Stimulated activated CD4-positive, alpha-beta T cell treated with anti-CD3 and anti-CD28 coated beads, Interleukin-4, amount 100 ng/mL, for 24 hours (primary cell): ENCODE measurements at regions not wholly inside any gene's neighbourhood (a gene's known extent, or its start where the extent isn't known, plus 50 kb on each side); places are given as distances from the start of the nearest gene placed in this dataset.

ENCODE experiments used
- DNase-seq: peaks from one replicate; pipeline ENCODE4 v3.0.0-alpha.2; 2020

GRCh38 chr1:24999426-24999825 lies 69.3 kb upstream of the RUNX3 start:
- DNase-seq, result no peak

GRCh38 chr1:24998563-24999245 lies 68.6 kb upstream of the RUNX3 start:
- no peak for DNase-seq

DNA sequence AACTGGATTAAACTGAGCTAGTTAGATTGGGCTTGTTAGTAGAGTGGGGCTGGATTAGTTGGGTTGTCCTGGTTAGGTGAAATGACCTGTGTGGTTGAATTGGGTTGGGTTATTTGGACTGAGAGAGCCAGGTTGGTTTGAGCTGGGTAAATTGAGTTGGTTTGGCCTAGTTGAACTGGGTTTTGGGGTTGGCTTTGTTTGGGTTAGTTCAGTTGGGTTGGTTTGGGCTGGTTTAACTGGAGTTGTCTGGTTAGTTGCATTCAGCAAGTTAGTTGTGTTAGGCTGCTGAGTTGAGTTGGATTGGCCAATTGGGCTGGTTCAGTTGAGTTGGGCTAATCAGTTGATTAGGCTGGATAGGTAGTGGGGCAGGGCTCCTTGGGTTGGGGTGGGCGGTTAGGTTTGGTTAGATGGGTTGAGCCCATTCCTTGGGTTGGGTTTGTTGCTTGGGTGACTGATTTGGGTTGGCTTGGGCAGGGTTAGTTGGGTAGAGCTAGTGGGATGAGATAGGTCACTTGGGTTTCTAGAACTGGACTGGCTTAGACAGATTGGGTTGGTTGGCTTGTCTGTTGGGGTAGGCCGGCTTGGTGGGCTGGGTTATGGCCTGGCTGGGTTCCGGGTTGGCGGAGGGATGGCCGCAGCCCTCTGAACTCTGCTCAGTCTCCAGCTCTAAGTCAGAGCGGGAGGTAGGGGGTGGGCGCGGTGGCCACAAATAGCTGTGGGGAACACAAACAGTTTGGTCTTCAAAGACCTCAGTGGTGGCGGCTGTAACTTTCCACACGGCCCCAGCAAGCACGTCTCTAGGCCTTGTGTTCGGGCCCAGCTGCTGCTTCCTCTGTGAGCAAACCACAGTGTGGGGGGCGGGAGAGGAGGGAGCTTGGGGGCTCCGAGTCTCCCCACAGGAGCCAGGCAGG lies 67.2 kb upstream of the RUNX3 start:
- DNase-seq, result no peak

DNA sequence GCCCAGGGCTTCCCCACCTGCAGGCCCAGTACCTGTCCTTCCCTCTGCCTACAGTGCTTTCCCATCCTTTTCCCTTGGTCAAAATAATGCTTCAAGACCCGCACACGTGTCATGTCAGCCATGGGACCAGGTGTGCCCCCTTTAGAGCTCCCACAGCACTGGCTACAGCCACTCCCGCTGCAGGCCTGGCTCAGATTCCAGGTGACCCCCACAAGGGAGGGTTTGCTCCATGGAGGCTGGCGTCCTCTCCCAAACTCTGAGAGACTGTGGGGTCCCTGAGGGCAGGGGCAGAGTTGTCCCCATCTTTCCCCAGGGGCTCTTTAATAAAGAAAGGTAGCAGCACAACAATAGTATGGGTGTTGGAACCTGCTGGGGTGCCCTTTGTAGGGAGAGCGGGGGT lies 66.4 kb upstream of the RUNX3 start:
- no peak for DNase-seq

DNA sequence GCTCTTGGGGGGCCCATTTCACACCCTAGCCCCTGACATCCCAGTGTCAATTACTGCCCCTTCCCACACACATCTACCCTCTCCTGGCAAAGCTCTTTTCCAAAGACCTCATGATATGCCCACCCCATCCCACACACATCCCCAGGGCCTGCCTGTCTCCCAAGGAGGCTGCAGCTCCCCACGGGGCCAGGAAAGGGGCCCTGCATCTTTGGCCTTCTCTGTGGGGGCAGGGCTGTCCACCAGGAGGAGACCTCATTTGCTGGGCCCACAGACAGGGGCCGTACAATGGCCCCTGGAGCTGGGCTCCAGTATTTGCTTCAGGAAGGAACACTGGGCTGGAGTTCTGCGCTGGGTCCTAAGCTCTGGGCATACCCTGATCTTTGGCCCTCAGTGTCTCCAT lies 65.6 kb upstream of the RUNX3 start:
- no peak for DNase-seq

GRCh38 chr1:24995140-24995539 lies 65.1 kb upstream of the RUNX3 start:
- DNase-seq, result no peak

DNA sequence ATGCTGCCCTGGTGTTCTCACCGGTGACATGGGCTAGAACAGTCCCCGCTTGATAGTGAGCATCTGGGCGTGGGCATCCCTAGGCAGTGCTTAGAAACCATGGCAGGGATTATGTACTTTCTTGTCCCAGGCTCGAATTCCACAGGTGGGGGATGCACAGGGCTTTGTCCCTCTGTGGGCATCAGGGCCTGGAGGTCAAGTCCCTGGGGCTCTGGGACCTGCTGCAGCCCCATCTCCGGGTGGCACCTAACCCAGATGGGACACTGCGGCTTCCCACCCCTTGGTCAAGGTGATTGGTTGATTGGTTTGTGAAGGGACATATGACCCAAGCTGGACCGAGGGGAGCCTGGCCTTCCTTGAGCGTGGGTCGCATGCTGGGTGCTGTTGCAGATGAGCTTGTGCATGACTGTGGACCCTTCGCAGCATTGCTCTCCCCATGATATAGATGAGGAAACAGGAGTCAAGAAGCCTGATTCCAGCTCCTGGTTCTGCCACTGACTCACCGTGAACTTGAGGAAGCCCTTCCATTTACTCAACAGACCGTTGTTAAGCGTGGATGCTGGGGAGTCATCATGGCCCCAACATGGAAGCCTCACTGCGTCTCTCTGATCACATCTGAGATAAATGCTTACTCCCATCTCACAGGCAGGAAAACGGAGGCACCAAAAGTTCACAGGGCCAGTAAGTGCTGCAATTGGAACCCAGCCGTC lies 64.0 kb upstream of the RUNX3 start:
- DNase-seq, result no peak

DNA sequence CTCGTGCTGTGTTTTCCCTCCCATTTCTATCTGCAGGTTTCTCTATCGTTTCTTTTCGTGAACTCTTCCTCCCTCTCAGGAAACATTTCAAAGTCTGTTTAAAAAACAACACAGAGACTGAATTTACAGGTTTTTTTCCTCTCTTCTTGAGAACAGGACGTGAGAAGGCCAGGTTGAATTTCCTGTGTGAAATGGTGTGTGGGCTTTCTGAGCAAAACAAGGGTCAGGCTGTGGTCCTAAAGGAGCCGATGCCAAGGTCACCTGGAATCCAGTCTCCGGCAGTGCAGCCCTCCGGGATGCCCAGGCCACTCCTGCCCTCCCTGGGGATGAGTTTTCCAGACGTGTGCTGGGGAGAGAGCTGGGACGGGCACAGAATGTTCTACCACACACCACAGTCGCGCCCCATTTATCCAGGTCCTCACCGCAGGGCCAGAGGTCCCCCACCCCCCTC lies 62.7 kb upstream of the RUNX3 start:
- DNase-seq, result no peak

DNA sequence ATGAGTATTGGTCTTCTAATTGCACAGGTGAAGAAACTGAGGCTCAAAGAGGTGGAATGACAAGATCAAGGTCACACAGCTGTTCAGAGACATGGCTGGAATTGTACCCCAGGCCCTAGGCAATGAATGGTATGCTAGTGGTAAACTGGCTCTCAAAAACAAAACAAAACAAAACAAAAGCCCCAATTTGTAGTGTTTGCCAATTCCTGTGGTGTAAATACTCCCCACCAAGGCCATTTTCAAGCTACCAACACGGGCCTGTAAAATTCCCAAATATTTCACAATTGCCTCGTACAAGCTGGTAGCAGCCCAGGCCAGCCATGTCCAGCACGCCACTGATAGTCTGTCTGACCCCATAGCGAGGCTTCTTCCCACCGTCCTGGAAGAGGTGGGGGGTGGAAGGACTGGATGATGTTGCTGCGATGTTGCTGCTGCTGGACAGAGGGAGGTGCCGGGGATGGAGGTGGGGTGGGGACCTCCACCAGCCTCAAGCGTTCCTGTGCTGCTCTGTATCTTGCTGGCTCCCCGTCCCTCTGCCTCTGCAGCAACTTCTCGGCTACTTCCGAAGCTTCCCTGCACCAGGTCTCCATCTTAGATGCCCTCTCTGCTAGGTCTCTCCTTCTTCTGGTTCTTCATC lies 62.2 kb upstream of the RUNX3 start:
- DNase-seq, result no peak

DNA sequence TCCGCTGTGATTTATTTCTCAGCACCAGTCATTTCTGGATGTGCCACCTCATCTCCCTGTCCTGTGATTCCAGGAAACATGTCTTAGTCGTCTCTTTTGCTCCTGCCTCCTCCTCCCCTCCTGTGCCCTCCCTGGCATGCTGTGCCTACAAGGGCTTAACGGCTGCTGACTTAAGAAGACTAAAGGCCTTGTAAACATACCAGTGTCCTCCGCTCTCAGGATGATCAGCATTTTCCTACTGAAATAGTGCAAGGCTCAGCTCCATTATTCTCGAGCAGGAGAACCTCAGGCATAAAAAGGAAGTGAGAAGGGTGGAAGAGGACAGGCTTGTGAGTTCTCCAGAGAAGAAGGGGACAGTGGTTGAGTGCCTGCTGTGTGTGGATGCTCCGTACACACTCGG lies 61.6 kb upstream of the RUNX3 start:
- DNase-seq, result peak; percentile 28

GRCh38 chr1:24990779-24991641 lies 60.9 kb upstream of the RUNX3 start:
- no peak for DNase-seq

DNA sequence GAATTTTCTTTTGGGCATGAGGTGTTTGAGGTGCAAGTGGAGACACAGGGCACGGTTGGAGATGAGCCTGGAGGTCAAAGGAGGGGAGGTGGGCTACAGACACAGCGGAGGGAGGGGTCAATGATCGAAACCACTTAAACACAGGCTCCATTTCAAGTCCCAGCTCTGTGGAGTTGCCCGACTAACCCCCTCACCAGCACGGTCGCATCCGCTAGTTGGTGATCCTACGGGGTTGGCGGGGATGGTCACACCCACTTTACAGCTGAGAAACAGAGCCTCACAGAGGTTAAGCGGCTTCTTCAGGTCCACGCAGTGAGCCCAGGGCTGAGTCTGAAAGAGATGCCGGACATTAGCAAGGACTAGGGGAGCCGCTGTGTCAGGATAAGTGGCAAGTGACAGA lies 60.1 kb upstream of the RUNX3 start:
- DNase-seq, result no peak

DNA sequence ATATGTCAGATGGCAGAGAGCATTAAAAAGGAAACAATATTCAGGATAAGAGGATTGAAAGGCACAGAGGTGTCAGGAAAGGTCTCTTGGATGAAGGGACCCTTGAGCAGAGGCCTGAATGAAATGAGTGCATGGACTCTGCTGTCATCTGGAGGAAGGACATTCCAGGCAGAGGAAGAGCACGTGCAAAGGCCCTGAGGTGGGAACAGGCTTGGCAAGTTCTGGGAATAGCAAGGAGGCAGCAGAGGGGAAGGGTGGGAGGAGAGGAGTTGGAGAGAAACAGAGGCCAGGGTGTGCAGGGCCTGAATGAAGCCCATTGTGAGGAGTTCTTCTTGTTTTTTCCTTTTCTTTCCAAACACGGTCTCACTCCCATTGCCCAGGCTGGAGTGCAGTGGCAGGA lies 59.0 kb upstream of the RUNX3 start:
- DNase-seq, result no peak

DNA sequence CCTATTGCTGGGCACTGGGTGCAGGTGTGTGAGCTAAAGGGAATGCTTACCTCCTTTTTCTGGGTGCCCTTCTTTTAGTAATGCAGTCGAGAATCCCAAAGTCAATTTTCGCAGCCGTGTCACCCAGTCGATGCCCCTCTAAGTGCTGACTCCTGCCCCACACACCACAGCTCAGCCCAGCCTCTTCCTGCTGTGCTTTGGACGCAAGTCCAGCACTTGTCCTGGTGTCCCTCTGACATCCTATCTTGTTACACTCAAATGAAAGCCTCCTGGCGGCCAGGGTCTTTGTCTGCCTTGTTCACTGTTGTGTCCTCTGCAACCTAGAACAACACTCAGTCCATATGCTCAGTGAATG lies 58.5 kb upstream of the RUNX3 start:
- DNase-seq, result no peak

- DNase-seq, result peak; percentile 25
Observed at GRCh38 chr1:24987875-24988557, 57.9 kb upstream of the RUNX3 start.

DNA sequence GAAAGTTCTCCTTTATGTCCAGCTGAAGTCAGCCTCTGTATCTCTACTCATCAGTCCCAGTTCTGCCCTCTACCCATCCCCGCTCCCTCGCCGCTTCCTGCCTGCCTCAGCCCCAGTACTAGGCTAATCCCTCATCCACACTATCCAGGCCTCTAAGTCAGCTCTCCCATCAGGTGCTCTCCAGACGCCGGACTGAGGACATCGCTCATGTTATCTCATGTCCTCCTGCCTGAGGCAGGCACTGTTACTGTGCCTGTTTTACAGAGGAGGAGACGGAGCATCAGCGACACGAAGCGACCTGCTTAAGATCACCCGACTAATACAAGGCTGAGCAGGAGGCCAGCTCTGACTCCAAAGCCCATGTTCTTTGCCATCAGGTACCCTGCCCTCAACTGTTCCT lies 57.3 kb upstream of the RUNX3 start:
- no peak for DNase-seq

DNA sequence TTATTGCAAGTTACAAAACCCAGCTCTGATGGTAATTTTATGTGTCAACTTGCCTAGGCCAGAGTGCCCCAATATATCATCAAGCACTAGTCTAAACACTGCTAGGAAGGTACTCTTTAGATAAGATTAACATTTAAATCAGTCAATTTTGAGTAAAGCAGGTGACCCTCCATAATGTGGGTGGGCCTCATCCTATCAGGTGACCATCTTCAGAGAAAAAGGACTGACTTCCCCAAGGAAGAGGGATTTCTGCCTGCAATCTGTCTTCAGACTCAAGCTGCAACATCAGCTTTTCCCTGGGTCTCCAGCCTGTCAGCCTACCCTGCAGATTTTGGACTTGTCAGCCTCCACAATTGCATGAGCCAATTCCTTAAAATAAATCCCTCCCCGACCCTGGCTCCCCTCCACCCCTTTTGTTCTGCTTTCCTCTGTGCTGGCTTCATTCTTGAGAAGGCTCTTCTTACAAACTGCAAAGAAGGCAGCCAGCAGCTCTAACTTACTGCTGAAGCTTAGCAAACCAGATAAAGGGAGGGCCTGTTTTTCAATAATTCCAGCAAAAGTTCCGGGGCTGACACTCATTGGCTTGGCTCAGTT lies 56.4 kb upstream of the RUNX3 start:
- DNase-seq, result no peak

- no peak for DNase-seq
Observed at GRCh38 chr1:24985737-24986136, 55.7 kb upstream of the RUNX3 start.

DNA sequence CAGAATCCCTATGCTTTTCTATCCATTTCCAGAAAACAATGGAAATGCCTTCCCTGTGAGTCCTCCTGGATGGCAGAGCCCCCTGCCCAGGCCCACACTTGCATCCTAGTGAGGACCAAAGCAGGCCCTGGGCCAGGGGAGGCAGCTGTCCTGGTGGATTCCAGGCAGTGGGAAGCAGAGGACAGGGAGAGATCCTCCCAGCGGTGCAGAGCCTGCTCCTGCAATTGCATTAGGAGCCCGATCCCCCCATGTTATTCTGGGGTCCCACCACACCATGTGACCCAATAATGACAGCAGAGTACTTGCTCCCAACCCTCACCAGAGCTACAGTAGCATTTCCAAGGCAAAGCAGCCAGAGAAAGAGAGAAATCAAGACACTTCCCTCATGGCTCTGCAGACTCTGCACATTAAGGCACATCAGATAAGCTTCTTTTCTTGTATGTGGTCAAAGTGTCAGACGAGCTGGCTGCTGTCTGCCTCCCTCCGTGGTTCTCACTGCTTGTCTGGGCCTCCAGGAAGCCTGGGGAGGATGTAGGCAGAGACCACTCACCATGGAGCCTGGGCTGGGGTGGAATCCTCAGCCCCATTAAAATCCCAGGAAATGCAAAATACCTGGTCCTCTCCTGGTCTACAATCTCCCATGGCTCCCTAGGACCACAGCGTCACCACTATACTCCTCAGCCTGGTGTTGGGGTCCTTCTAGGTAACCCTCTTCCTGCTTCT lies 54.9 kb upstream of the RUNX3 start:
- no peak for DNase-seq

DNA sequence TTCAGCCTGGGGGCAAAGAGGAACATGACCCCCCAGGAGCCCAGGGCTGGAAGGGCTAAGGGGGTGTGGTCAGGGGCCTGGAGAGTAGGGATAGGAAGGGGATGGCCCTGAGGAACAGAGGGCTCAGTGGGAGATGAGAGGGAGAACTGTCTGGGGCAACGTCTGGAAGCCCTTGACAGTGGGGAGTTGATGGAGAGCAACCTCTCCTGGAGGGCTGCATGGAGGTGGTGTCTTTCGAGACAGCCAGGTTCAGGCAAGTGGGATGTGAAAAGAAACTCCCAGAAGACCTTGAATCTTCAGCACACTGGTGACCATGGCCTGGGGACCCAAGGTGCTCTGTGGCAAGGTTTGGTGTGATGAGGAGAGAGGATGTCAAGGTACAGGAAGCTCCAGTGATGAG lies 54.2 kb upstream of the RUNX3 start:
- no peak for DNase-seq
